Esophagus squamous epithelium (tissue), 4 donors: ENCODE measurements at regions not wholly inside any gene's neighbourhood (a gene's known extent, or its start where the extent isn't known, plus 50 kb on each side); places are given as distances from the start of the nearest gene placed in this dataset.

Experiments
- CTCF ChIP-seq, 6 experiments: fragments of 450-650 bp in 4 of 6; fragments of 200-600 bp in 2 of 6; sonication (generic) in 2 of 6; IDR thresholded peaks; one replicate each; pipeline ENCODE4 v1.5.1; 2016 to 2019; ENCODE audit warnings: antibody characterized with exemption in 6 of 6, mild to moderate bottlenecking in 4 of 6, moderate library complexity in 4 of 6
- POLR2A ChIP-seq, 4 donors: fragments of 450-650 bp; IDR thresholded peaks; one replicate each; pipeline ENCODE4 v1.6.1; 2017; ENCODE audit warnings: antibody characterized with exemption in 4 of 4, mild to moderate bottlenecking in 4 of 4, moderate library complexity in 3 of 4

GRCh38 chr2:76556018-76556417 lies 845.3 kb upstream of the GCFC2 start:
- TF ChIP-seq CTCF (IDR thresholded peaks at IDR 0.05): no peak
- TF ChIP-seq POLR2A (IDR thresholded peaks at IDR 0.05): no peak
